Activated naive CD8-positive, alpha-beta T cell treated with anti-CD3 and anti-CD28 coated beads, Interleukin-2, amount 10 ng/mL, durations not matched to agents 7 days and 5 days (primary cell): ENCODE measurements at regions not wholly inside any gene's neighbourhood (a gene's known extent, or its start where the extent isn't known, plus 50 kb on each side); places are given as distances from the start of the nearest gene placed in this dataset.
"Not testable (repeated sequence)": the region's sequence is repeated elsewhere in the genome, so short reads cannot be mapped to it uniquely, and the experiment has no call there.

Experiments used
- ATAC-seq: fragments of 150-1000 bp; cut with Tn5 transposase; one replicate; pipeline ENCODE4 v1.10.0; 2021; ENCODE audit warnings: low read depth, moderate library complexity
- POLR2A ChIA-PET: fragments of 350-600 bp; sonication (Branson Sonifier 250); formaldehyde crosslinking; loops from one replicate; lab custom pipeline; 2021; ENCODE audit warnings: antibody characterized with exemption; lab: Charles Lee
- DNase-seq: peaks from one replicate; pipeline ENCODE4 v3.0.0; 2021
- H3K27ac Mint-ChIP-seq: one replicate; pipeline ENCODE4 v1.8.0; 2022; ENCODE audit warnings: mild to moderate bottlenecking, mixed read lengths
- H3K27me3 Mint-ChIP-seq: one replicate; pipeline ENCODE4 v1.8.0; 2022; ENCODE audit warnings: mild to moderate bottlenecking, moderate library complexity, mixed read lengths
- H3K36me3 Mint-ChIP-seq: one replicate; pipeline ENCODE4 v1.8.0; 2021; ENCODE audit warnings: mild to moderate bottlenecking, mixed read lengths
- H3K4me1 Mint-ChIP-seq: one replicate; pipeline ENCODE4 v1.8.0; 2021; ENCODE audit warnings: mixed read lengths
- H3K4me3 Mint-ChIP-seq: one replicate; pipeline ENCODE4 v1.8.0; 2022; ENCODE audit warnings: mild to moderate bottlenecking, moderate library complexity, mixed read lengths
- H3K9me3 Mint-ChIP-seq: one replicate; pipeline ENCODE4 v1.8.0; 2021; ENCODE audit warnings: mixed read lengths

DNA sequence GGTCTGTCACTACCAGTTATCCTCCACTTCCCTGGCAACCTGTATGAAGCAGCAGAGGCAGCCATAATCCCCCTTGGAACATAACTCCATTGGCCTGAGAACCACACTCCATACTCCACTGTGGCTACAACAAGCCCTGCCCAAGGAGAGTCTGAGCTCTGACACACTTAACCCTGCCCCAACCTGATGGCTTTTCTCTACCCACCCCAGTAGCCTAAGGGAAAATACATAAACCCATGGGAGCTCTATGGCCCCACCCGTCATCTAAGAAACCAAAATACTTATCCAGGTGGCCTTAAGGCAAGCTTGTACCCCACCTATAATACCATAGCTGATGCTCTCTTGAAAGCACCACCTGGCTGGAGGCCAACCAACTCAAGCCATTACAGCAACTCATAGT, 324.8 kb upstream of the GLI3 start:
- no peaks in the 10 kb centered on the region for H3K36me3 Mint-ChIP-seq
- peaks cover 3% of the 10 kb centered on the region for H3K9me3 Mint-ChIP-seq
- no peak overlapping the region for H3K4me3 Mint-ChIP-seq
- ATAC-seq: no peak
- POLR2A ChIA-PET: no interaction called here
- H3K27ac Mint-ChIP-seq: no peak overlapping the region
- no peak for DNase-seq
- H3K4me1 Mint-ChIP-seq: no peaks in the 10 kb centered on the region
- H3K27me3 Mint-ChIP-seq: no peaks in the 10 kb centered on the region

GRCh38 chr7:42560866-42561265, 323.9 kb upstream of the GLI3 start:
- POLR2A ChIA-PET: no interaction called here
- H3K36me3 Mint-ChIP-seq: no peaks in the 10 kb centered on the region
- DNase-seq (no peak), ATAC-seq (no peak)
- no peaks in the 10 kb centered on the region for H3K4me1 Mint-ChIP-seq
- H3K4me3 Mint-ChIP-seq: no peak overlapping the region
- peaks cover 4% of the 10 kb centered on the region for H3K9me3 Mint-ChIP-seq
- H3K27ac Mint-ChIP-seq: no peak overlapping the region
- no peaks in the 10 kb centered on the region for H3K27me3 Mint-ChIP-seq

GRCh38 chr7:42554932-42555331, 317.9 kb upstream of the GLI3 start:
- not testable (repeated sequence) for H3K9me3 Mint-ChIP-seq, H3K36me3 Mint-ChIP-seq, H3K4me1 Mint-ChIP-seq

GRCh38 chr7:42552227-42552626, 315.2 kb upstream of the GLI3 start:
- Mint-ChIP-seq H3K27ac (no peak overlapping the region), H3K4me1 (no peaks in the 10 kb centered on the region), H3K4me3 (no peak overlapping the region), H3K9me3 (peaks cover 10% of the 10 kb centered on the region), H3K27me3 (no peaks in the 10 kb centered on the region), H3K36me3 (no peaks in the 10 kb centered on the region)
- POLR2A ChIA-PET: no interaction called here
- ATAC-seq (no peak), DNase-seq (no peak)

More at GRCh38 chr7:42554932-42555331, 317.9 kb upstream of the GLI3 start:
- DNase-seq, POLR2A ChIA-PET, ATAC-seq, H3K27ac Mint-ChIP-seq, H3K27me3 Mint-ChIP-seq, H3K4me3 Mint-ChIP-seq: not testable (repeated sequence)

GRCh38 chr7:42550706-42551470, 313.9 kb upstream of the GLI3 start:
- no peak overlapping the region for H3K4me3 Mint-ChIP-seq
- ATAC-seq: no peak
- POLR2A ChIA-PET: no interaction called here

DNA sequence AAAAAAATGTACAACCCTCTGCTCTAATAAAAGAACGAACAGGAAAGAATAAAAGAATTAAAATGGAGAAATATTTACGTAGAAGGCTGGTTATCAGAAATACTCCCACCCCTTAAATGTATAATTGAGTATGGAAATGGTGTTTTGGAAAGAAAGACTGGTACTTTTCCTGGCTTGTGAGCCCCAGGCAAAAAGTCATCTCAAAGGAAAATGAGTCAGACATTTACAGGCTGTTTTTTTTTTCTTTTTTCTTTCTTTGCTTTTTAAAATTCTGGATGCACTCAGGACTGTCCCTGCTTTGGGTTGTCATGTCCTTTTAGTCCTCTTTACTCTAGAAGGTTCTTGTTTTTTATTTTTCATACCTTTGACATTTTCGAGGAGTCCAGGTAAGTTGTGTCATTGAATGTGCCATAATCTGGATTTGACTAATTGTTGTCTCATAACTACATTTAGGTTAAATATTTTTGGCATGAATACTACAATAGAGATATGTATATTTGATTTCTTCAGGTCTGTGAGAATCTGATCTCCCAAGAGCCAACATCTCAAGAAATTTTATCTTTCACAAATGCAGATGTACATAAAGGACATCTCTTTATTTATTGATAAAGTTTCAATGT, 313.0 kb upstream of the GLI3 start:
- ATAC-seq: no peak

More at GRCh38 chr7:42550706-42551470, 313.9 kb upstream of the GLI3 start:
- Mint-ChIP-seq H3K4me1 (no peaks in the 10 kb centered on the region), H3K27me3 (no peaks in the 10 kb centered on the region), H3K9me3 (peaks cover 10% of the 10 kb centered on the region), H3K36me3 (no peaks in the 10 kb centered on the region), H3K27ac (no peak overlapping the region)
- DNase-seq: no peak

GRCh38 chr7:42548816-42549611, 312.0 kb upstream of the GLI3 start:
- Mint-ChIP-seq H3K4me3 (no peak overlapping the region), H3K27me3 (no peaks in the 10 kb centered on the region), H3K4me1 (no peaks in the 10 kb centered on the region), H3K27ac (no peak overlapping the region), H3K9me3 (peaks cover 8% of the 10 kb centered on the region), H3K36me3 (no peaks in the 10 kb centered on the region)
- no peak for ATAC-seq
- POLR2A ChIA-PET: no interaction called here
- no peak for DNase-seq

More for the DNA sequence above, 313.0 kb upstream of the GLI3 start:
- Mint-ChIP-seq H3K4me1 (no peaks in the 10 kb centered on the region), H3K4me3 (no peak overlapping the region), H3K27me3 (no peaks in the 10 kb centered on the region), H3K27ac (no peak overlapping the region), H3K9me3 (peaks cover 8% of the 10 kb centered on the region), H3K36me3 (no peaks in the 10 kb centered on the region)
- no peak for DNase-seq
- POLR2A ChIA-PET: no interaction called here

- Mint-ChIP-seq H3K27ac (no peak overlapping the region), H3K36me3 (no peaks in the 10 kb centered on the region), H3K9me3 (peaks cover 4% of the 10 kb centered on the region), H3K27me3 (no peaks in the 10 kb centered on the region), H3K4me3 (no peak overlapping the region), H3K4me1 (no peaks in the 10 kb centered on the region)
- no peak for ATAC-seq
- DNase-seq: no peak
- POLR2A ChIA-PET: no interaction called here
Measured at GRCh38 chr7:42545049-42545724, 308.2 kb upstream of the GLI3 start.

- POLR2A ChIA-PET: no interaction called here
- no peaks in the 10 kb centered on the region for H3K4me1 Mint-ChIP-seq
Measured at GRCh38 chr7:42543953-42544352, 306.9 kb upstream of the GLI3 start.

GRCh38 chr7:42542446-42542845, 305.4 kb upstream of the GLI3 start:
- ATAC-seq, DNase-seq, H3K4me1 Mint-ChIP-seq, H3K27ac Mint-ChIP-seq, POLR2A ChIA-PET, H3K9me3 Mint-ChIP-seq, H3K36me3 Mint-ChIP-seq, H3K4me3 Mint-ChIP-seq, H3K27me3 Mint-ChIP-seq: not testable (repeated sequence)

More at GRCh38 chr7:42543953-42544352, 306.9 kb upstream of the GLI3 start:
- H3K9me3 Mint-ChIP-seq: peaks cover 6% of the 10 kb centered on the region
- no peak overlapping the region for H3K27ac Mint-ChIP-seq
- no peaks in the 10 kb centered on the region for H3K36me3 Mint-ChIP-seq
- DNase-seq (no peak), ATAC-seq (no peak)
- H3K4me3 Mint-ChIP-seq: no peak overlapping the region
- H3K27me3 Mint-ChIP-seq: no peaks in the 10 kb centered on the region

DNA sequence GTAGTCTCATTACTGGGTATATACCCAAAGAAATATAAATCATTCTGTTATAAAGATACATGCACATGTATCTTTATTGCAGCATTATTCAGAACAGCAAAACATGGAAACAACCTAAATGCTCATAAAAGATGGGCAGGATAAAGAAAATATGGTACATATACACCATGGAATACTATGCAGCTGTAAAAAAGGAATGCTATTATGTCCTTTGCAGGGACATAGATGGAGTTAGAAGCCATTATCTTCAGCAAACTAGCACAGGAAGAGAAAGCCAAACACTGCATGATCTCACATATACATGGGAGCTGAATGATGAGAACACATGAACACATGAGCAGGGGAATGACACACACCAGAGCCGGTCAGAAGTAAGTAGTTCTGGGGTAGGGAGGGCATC, 297.4 kb upstream of the GLI3 start:
- POLR2A ChIA-PET: no interaction called here
- no peak overlapping the region for H3K4me3 Mint-ChIP-seq
- H3K27ac Mint-ChIP-seq: no peak overlapping the region
- H3K36me3 Mint-ChIP-seq: no peaks in the 10 kb centered on the region
- H3K9me3 Mint-ChIP-seq: peaks cover 7% of the 10 kb centered on the region
- no peaks in the 10 kb centered on the region for H3K4me1 Mint-ChIP-seq
- ATAC-seq (no peak), DNase-seq (no peak)
- no peaks in the 10 kb centered on the region for H3K27me3 Mint-ChIP-seq

DNA sequence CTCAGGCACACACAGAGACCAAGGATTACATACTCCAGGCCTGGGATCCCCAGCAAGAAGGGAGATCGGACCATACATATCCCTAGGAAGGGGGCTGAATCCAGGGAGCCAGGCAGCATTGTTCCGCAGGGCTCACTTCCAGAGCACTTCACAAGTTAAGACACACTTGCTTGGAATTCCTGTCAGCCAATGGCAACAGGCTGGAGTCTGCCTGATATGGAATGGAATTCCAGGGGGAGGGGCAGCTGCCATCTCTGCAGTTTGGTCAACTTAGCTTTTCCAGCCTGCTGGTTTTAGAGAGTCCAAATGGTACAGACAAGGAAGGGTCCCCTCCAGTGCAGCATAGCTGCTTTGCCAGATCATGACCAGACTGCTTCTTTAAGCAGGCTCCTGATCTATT, 290.0 kb upstream of the GLI3 start:
- no peak for ATAC-seq
- DNase-seq: no peak
- Mint-ChIP-seq H3K4me1 (no peaks in the 10 kb centered on the region), H3K36me3 (no peaks in the 10 kb centered on the region), H3K27ac (no peak overlapping the region), H3K9me3 (peaks cover 4% of the 10 kb centered on the region), H3K27me3 (no peaks in the 10 kb centered on the region), H3K4me3 (no peak overlapping the region)
- POLR2A ChIA-PET: no interaction called here

- POLR2A ChIA-PET: no interaction called here
- ATAC-seq: no peak
- Mint-ChIP-seq H3K9me3 (peaks cover 1% of the 10 kb centered on the region), H3K4me1 (no peaks in the 10 kb centered on the region), H3K27me3 (no peaks in the 10 kb centered on the region), H3K4me3 (no peak overlapping the region), H3K36me3 (no peaks in the 10 kb centered on the region), H3K27ac (no peak overlapping the region)
- no peak for DNase-seq
Measured at GRCh38 chr7:42522227-42522991, 285.4 kb upstream of the GLI3 start.
